SW 1271 (cell line): ENCODE measurements at regions not wholly inside any gene's neighbourhood (a gene's known extent, or its start where the extent isn't known, plus 50 kb on each side); places are given as distances from the start of the nearest gene placed in this dataset.
"Not testable (repeated sequence)": the region's sequence is repeated elsewhere in the genome, so short reads cannot be mapped to it uniquely, and the experiment has no call there.

Experiments
- DNase-seq, 2 experiments: peaks; one replicate each; lab custom pipeline; 2025; lab: John Stamatoyannopoulos, UW

- DNase-seq, result no peak
Measured at GRCh38 chr11:96905143-96905542, 515.3 kb downstream of the JRKL start.

- DNase-seq, result no peak
Measured at GRCh38 chr11:96905663-96906062, 515.9 kb downstream of the JRKL start.

DNA sequence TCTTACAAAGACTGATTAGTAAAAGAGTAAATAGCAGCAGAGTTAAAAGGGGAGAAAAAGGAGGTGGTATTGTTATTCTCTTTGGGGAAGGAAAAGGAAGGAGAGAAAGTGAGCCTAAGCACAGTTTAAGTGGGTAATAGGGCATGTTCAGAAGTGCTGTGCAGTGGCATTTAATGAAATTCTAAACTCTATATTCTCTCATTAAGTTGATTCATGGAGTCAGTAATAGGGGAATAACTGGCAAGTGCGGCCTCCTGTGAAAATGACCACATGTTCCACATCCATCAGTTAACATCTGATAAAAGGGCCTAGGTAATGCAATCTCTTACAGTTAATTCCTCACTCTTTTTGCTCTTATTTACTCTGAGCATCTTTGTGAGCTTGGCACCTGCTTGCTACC is 516.7 kb downstream of the JRKL start:
- no peak for DNase-seq

GRCh38 chr11:96925862-96926261 is 536.0 kb downstream of the JRKL start:
- DNase-seq, result no peak

- DNase-seq, result no peak
Measured at GRCh38 chr11:96940227-96940626, 550.4 kb downstream of the JRKL start.

GRCh38 chr11:96942855-96943254 is 553.0 kb downstream of the JRKL start:
- no peak for DNase-seq

GRCh38 chr11:96943970-96944369 is 554.2 kb downstream of the JRKL start:
- peak in 1 of 2 experiments; percentile 41 for DNase-seq

DNA sequence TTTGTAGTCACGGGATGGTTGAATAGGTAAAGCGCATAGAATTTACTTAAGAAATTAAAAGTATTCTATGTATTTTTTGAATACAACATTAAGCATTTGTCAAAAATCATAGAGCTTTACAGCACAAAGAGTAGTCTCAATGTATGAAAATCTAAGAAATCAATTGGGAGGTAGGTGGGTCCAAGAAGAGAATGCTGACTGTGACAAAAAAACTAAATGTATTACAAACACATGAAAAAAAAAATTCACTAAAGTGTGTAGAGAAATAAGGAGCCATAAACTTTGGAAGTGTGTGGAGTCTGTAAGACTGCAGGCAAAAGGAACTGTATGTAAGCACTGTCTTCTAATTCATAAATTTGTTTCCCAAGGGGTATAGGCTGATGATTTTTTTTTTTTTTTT is 558.3 kb downstream of the JRKL start:
- DNase-seq, result no peak

- DNase-seq, result no peak
Measured at GRCh38 chr11:96949464-96949863, 559.7 kb downstream of the JRKL start.

- no peak for DNase-seq
Measured at GRCh38 chr11:96954587-96955242, 564.9 kb downstream of the JRKL start.

GRCh38 chr11:96960476-96960875 is 570.7 kb downstream of the JRKL start:
- DNase-seq, result no peak

- no peak for DNase-seq
Measured at GRCh38 chr11:96960926-96961325, 571.1 kb downstream of the JRKL start.

- no peak for DNase-seq
Measured at GRCh38 chr11:96961931-96962330, 572.1 kb downstream of the JRKL start.

DNA sequence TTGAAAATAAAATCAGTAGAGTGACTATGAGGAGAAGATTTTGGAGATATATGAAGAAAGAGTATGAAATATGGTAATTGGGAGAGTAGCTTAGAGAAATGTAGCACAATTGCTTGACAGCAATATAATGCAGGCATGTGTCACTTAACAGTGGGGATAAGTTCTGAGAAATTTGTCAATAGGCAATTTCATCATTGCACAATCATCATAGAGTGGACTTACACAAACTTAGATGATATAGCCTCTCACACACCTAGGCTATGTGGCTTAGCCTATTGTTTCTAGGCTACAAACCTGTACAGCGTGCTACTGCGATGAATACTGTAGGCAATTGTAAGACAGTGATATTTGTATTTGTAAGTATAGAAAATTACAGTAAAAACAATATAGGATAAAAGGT is 573.6 kb downstream of the JRKL start:
- no peak for DNase-seq

DNA sequence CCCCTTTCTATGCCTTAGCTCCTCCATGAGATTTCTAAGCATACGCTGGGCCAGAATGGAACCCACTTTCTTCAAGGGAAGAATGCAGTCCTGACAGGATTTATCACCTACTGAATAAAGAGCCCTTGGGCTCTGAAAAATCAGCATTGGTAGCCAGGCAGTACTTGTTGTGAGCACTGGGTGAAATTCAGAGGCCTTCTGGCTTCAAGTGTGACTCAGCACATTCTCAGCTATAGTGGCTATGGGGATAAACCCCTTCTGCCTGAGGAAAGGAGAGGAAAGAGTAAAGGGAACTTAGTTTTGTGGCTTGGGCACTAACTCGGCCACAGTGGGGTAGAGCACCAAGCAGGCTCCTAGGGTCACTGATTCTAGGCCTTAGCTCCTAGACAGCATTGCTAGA is 574.8 kb downstream of the JRKL start:
- no peak for DNase-seq

GRCh38 chr11:96967616-96968015 is 577.8 kb downstream of the JRKL start:
- DNase-seq, result no peak

DNA sequence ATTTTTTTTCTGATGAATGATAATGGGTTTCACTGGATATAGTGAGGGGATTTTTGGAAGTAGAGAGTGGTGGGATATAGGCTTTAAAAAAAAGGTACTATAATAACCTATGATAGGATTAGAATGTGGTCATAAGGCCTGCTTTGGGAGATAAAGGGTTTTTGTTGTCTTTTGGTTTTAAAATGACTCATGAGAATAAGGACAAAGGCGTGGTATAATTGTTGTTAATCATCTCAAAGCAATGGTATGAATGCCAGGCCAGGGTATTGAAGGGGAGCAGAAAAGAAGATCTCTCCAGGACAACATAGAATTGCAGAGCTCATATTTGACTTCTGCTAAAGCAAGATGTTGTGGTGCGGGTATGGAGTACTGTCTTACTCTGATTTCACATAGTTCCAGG is 579.4 kb downstream of the JRKL start:
- DNase-seq, result peak in 1 of 2 experiments; percentile 29

DNA sequence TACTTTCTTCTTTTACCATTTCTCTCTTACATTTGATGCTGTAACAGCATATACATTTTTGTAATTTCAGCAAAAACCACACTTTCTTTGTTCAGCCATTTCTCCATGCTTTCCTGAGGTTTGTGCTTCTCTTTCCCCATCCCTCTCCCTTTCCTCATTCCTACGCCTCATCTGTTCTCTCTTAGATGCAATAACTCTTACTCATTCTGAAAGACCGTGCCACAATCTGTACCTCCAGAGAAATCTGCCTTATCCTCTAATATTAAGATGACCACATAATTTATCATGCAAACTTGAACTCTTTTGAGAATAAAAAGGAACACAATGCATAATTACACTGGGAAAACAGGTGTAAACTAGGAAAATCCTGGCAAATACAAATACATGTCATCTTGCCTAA is 588.9 kb downstream of the JRKL start:
- no peak for DNase-seq

DNA sequence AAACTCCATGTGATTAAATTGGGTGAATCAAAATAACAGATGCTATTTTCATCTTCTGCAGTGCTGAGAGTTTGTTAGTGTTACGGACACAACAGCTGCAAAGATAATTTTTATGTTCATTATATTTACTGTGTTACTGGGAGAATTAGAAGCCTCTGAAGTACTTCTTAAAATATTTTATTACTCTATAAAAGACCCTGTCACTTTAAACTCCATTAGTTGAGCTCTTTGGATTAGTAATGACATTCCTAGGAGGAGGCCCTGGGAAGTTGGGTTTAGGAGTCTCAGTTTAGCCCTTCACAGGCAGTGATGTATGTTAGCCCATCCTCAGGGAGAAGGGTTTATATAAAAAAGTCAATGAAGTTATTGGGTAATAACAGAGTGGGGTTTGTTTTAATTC is 596.7 kb downstream of the JRKL start:
- no peak for DNase-seq

DNA sequence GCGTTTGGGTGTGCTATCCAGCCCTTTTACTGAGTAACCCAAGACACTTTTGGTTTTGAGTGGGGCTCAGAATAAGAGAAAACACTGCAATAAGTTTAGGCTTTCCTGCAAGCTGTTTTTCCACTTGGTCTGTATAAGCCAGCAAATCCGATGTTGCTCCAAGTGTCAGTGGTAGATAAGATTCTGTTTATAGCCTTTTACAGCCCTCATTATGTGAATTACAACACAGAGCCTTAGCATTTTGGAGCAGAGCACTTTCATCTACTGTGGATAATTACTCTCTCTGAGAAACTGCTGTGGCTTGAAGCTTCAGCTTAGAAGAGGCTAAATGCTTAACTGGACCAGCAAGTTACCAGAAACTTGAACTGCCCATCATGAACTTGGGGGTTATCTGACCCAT is 601.1 kb downstream of the JRKL start:
- no peak for DNase-seq

DNA sequence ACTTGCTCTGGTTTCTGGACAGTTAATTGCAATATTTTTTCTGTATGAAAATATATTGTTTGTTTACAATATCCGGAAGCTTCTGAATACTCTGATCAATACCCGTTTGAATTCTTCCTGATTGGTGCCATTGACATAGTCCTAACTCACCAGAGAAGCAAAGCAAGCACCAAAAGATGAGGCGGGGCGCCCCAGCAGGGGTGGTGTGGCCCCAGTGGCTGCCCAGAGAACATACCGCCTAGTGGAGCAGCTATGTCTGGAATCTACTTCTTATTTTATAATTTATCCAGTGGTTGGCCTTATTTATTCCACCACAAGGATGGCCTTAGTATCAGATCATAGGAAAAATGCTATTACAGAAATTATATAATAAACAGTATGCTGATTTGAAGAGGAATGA is 610.7 kb downstream of the JRKL start:
- no peak for DNase-seq

- DNase-seq, result no peak
Measured at GRCh38 chr11:97007283-97007682, 617.5 kb downstream of the JRKL start.

- no peak for DNase-seq
Measured at GRCh38 chr11:97009613-97010012, 619.8 kb downstream of the JRKL start.

GRCh38 chr11:97010997-97011396 is 621.2 kb downstream of the JRKL start:
- not testable (repeated sequence) for DNase-seq

- DNase-seq, result no peak
Measured at GRCh38 chr11:97015327-97015726, 625.5 kb downstream of the JRKL start.
